Left renal cortex interstitium (tissue), 4 donors: ENCODE measurements at regions not wholly inside any gene's neighbourhood (a gene's known extent, or its start where the extent isn't known, plus 50 kb on each side); places are given as distances from the start of the nearest gene placed in this dataset.

Experiments used
- DNase-seq, 4 donors: peaks; one replicate each; pipeline ENCODE4 v3.0.0-alpha.2; 2013; ENCODE audit warnings: low read depth in 4 of 4, low spot score in 2 of 4, missing footprints in 1 of 4

GRCh38 chr3:154976072-154976983 is 103.8 kb upstream of the MME start:
- DNase-seq, result no peak

DNA sequence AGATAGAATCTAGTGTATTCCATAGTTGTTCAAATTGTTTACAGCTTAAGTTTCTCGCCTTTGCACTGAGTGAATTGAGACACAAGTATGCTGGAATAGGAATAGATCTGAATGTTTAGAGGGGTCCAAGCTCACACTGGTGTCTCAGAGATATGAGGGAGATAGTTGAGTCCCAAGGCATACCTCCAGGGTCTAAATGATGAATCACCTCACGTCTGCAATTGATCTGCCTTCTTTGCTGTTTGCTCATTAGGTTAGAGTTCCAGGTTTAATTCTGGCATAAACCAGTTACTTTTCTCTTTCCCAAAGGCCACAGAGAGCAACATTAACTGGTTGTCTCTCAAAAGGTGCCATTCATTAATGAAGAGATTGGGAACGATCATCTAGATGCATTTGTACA is 106.3 kb upstream of the MME start:
- DNase-seq, result no peak

DNA sequence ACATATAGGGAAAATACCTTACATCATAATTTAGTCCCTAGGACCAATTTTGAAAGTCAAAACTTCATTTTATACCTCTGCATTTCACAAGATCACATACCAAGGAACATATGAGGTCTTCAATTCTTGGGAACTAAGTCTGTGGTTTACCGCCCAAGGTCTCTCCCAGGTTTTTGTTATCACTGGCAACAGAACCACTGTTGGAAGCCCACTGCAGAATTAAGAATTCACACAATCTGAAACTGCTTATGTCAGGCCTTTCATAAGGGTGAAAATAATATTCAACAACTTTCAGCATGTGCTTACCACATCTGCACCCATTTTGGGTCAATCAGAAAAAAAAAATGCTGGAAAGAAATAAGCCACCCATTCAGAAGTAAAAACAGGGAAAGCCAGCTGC is 107.2 kb upstream of the MME start:
- DNase-seq, result no peak

DNA sequence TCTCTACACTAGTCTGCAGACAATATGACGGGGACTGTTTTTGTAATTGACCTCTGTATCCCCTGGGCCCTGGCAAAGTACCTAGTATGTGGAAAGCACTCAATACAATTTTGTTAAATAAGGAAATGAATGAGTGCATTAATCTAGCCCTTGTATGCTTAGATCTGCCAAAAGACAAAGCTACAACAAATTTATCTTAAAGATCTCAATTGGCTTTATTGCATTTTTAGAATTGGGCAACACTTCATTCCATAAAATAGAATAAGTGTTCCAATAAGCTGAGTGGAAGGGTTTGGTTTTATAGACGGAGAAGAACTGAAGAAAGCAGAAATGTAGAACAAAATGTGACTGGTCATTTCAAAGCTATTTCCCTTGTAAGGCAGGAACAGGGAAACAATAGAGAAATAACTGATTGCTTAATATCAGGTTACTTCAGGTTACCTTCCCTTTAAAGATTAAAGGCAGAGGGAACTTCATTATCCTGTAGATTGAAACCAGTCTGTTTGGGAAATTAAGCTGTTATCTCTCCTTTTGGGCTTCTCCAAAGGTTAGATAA is 108.3 kb upstream of the MME start:
- no peak for DNase-seq

- no peak for DNase-seq
These were observed 108.8 kb upstream of the MME start for GRCh38 chr3:154971341-154971740.

GRCh38 chr3:154970797-154971196 is 109.3 kb upstream of the MME start:
- DNase-seq, result no peak

DNA sequence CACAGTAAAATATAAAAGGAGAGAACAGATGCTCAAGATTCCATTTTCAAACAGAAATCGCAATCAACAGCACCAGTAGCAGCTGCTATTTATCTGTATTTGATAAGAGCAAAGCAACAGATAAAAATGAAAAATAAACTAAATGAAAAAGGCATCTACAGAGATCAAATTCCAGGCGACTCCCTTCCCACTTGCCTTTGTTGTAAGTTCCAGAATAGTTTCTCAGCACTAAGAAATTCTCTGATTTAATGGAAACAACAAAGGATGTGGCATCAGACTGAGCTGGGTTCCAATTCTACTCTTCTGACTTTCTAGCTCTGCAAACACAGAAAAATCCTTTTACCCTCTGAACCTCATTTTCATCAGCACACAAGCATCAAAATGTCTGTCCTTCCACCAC is 110.8 kb upstream of the MME start:
- DNase-seq, result no peak

DNA sequence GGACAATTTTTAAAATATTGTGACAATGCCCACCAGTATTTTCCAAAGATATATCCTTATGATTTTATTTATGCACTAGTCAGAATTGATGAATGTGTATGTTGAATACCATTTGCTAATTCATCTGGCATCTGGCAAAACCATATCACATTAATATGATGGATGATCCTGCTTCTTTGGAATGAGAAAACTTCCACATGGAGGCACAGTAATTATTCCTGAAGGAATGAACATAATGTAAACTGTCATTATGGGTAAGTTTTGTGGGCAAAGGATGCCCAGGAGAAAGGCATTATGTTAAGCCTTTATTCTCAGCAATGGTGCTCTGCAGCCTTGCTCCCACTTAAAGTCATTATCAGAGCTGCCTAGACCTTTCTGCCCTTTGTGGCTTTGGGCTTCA is 113.0 kb upstream of the MME start:
- DNase-seq, result no peak

- DNase-seq, result no peak
These were observed 123.3 kb upstream of the MME start for GRCh38 chr3:154956815-154957214.

DNA sequence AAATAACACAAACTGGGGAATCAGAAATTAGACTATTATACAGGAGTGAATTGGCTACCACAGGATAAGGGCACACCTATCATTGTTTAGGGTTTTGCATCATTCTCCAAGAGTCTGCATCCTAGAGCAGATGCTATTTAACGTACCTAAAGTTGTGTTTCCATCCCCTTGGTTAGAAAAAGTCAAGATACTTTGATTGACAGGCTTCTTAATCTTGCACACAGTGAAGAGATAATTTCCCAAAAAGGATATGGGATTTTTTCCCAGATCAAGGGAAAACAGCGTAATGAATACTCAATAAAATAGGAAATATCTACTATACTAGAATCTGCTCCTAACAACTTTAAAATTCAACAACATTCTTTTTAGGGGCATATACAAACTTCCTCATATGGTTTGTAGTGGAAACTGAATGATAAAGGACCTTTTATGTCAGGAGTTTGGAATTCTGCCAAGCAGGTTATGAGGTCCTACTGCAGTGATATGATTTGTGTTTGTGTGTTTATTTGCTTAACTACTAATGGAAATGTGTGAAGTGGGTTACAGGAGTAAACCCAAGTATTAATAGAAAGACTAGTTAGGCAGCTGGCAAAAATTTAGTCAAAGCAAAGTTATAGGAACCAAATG is 124.1 kb upstream of the MME start:
- no peak for DNase-seq

DNA sequence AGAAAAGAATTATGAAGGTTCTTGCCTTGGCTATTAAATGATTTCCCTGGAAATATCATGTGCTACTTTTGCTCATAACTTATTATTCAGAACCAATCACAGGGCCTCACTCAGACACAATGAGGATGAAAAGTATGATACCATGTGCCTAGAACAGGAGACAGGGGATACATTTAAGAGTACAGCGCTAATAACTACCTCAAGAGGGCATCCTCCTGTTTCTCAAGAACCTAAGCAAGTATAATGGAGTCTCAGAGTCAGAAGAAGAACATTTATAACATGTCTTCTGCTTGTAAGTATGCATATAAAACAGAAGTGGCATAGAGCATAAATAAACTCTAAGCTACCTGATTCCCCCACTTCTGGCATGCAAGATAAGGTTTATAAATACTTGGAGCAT is 125.4 kb upstream of the MME start:
- DNase-seq, result no peak

DNA sequence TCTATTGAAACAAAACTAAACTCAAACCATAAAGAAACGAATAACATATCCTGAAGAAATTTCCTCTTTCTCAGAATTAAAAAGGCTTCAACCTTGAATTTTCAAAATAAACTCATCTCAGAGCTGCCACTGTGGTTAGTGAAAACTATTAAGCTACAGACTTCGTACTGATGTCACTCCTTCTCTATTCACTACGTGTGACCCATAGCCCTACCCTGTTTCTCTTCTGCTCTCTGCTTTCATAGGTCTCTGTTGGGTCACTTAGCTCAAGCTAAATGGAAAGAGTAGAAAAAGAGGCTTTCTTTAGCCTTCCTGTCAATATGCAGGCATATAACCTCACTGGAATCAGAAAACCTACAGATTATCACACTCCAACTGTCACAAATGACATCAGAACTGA is 126.6 kb upstream of the MME start:
- no peak for DNase-seq

DNA sequence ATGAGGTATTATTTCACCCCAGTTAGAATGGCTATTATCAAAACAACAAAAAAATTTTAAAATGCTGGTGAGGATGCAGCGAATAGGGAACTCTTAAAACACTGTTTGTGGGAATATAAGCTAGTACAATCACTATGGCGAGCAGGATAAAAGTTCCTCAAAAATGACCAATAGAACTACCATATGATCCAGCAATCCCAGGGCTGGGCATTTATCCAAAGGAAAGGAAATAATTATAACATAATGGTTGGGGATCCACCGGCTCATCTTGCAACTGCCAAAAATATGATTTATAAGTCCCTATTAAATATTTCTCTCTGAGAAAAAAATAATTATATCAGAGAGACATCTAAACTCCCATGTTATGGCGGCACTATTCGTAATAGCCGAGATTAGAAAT is 127.6 kb upstream of the MME start:
- no peak for DNase-seq

DNA sequence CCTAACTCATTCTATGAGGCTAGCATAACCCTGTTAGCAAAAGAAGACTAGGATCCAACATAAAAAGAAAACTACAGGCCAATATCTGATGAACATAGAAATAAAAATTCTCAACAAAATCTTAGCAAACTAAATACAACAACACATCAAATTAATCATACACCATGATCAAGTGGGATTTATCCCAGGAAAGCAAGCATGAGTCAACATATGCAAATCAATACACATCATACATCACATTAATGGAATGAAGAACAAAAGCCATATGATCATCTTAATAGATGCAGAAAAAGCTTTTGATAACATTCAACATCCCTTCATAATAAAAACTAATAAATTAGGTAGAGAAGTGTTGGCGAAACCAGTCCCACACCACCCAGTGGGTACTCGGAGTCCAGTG is 136.1 kb upstream of the MME start:
- no peak for DNase-seq

GRCh38 chr3:154942827-154943226 is 137.3 kb upstream of the MME start:
- no peak for DNase-seq

DNA sequence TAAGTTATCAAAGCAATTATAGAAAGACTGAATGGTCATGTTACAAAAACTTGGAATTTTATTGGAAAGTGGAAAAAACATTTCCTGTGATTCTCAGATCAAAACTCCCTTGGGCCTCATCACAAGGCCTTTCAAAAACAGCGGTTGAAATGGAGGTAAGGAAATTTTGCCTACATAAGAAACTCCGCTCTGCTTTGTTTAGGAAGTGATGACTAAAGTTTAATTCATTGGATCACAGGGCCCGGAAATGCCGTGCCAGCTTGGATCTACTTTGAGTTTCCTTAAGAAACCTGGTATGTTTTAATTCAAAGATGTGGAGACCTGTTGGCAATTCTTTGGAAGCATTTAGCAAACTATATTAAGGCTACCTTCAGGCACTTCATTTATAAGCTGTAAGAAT is 143.9 kb upstream of the MME start:
- no peak for DNase-seq

DNA sequence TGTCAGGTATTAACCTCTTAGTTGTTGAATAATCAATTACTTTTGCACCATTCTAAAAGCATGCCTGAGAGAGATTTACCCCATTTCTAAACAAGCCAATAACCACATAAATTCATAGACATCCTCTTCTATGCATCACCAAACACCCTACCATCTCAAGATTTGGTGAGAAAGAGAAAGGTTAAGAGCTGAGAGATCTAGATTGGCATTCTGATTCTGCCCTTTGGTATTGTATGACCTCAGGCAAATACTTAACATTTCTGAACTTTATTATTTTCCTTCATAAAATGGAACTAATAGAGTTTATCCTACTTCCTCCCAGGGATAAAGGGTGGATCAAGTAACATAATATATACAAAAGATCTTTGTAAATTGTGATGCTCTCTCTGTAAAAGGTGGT is 146.5 kb upstream of the MME start:
- DNase-seq, result no peak

DNA sequence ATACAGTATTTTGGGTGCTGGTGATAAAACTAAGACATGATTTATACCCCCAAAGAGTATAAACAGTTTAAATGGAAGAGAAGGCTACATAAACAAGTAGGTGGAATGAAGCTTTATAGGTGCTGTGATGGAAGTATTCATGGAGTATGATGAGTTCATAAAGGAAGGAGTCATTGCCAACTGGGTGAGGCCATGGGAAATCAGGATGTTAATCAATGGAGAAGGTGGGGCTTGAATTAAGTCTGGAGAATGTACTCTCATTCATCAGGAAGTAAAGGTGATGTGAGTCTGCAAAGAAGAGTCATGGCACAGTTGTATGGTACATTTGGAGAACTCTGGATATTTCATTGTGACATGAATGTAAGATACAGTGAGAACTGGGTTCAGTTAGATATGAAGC is 147.5 kb upstream of the MME start:
- DNase-seq, result no peak

DNA sequence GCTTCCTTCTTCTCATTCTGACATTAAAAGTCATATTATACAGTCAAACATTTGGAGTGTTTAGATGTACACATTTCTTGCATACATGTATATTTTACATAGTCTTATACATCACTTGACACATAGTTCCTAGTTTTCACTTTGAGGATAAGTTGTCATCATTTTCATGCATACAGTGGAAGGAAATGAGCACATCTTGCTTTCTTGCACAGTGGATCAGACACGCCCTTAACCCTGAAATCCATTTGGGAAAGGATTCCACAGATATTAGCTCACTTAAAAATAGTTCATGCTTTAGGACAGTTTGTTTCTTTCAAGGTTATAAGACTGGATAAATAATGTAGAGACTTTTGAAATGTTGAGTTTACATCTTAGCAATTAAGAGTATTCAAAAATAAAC is 148.6 kb upstream of the MME start:
- DNase-seq, result no peak

DNA sequence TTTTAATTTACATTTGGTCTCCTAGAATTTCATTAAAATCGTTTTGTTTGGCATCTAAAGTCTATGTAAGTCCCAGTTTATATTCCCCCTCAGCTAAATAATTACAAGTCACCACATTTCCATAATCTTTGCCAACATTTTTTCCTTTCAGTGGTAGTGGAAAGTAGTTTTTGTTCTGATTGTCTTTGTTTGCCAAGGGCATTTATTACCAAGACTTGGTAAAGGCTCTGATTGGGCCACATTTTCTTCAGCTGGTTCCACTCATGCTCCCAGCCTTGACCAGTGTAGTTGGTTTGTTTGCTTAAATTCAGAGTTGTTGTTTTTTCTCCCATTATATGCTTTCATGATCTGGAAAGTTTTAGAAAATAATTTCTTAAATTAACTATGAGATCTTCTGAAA is 153.4 kb upstream of the MME start:
- no peak for DNase-seq

- no peak for DNase-seq
These were observed 158.8 kb upstream of the MME start for GRCh38 chr3:154921351-154921750.

GRCh38 chr3:154919226-154919625 is 160.9 kb upstream of the MME start:
- no peak for DNase-seq
